ENCODE measurements at regions not wholly inside any gene's neighbourhood (a gene's known extent, or its start where the extent isn't known, plus 50 kb on each side); places are given as distances from the start of the nearest gene placed in this dataset.

- Histone ChIP-seq H3K27me3 (ENCODE audit: control insufficient read depth, insufficient read depth, low read length) (no peaks in the 10 kb centered on the region), H3K27ac (ENCODE audit: low read length) (no peak overlapping the region), H3K4me3 (ENCODE audit: low read length) (no peak overlapping the region), H3K36me3 (ENCODE audit: control insufficient read depth, insufficient read depth, low read length) (no peaks in the 10 kb centered on the region), H3K4me1 (ENCODE audit: control insufficient read depth, insufficient read depth, low read length) (no peaks in the 10 kb centered on the region), H3K9me3 (ENCODE audit: control insufficient read depth, insufficient read depth, low read length) (no peaks in the 10 kb centered on the region)
- no CpG with 5 or more reads among the region's 2 CpGs for WGBS (ENCODE audit: insufficient coverage, insufficient read length)
- no peak for DNase-seq (ENCODE audit: low read depth, low spot score)
Observed at GRCh38 chr6:155706341-155706740, 250.7 kb upstream of the NOX3 start.

GRCh38 chr6:155701342-155701741 is 245.7 kb upstream of the NOX3 start:
- WGBS (ENCODE audit: insufficient coverage, insufficient read length): no CpG with 5 or more reads among the region's 6 CpGs

DNA sequence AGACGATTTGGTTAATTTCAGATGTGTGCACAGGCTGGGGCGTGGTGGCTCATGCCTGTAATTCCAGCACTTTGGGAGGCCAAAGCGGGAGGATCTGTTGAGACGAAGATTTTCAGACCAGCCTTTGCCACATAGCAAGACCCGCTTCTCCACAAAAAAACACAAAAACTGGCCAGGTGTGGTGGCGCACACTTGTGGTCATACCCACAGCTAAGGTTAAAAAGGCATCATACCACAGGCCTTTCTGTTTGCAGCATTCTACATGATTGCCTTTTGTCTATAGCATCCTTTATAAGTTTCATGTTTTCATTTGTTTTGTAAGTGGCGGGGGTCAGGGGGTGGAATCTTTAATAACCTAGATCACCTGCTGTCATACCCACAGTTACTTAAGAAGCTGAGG is 239.9 kb upstream of the NOX3 start:
- Histone ChIP-seq H3K36me3 (ENCODE audit: control insufficient read depth, insufficient read depth, low read length) (no peaks in the 10 kb centered on the region), H3K4me3 (ENCODE audit: low read length) (no peak overlapping the region), H3K27me3 (ENCODE audit: control insufficient read depth, insufficient read depth, low read length) (no peaks in the 10 kb centered on the region), H3K9me3 (ENCODE audit: control insufficient read depth, insufficient read depth, low read length) (no peaks in the 10 kb centered on the region), H3K27ac (ENCODE audit: low read length) (no peak overlapping the region), H3K4me1 (ENCODE audit: control insufficient read depth, insufficient read depth, low read length) (no peaks in the 10 kb centered on the region)
- WGBS (ENCODE audit: insufficient coverage, insufficient read length): no CpG with 5 or more reads among the region's 7 CpGs
- no peak for DNase-seq (ENCODE audit: low read depth, low spot score)

More at GRCh38 chr6:155701342-155701741, 245.7 kb upstream of the NOX3 start:
- H3K27ac ChIP-seq (ENCODE audit: low read length): no peak overlapping the region
- H3K4me3 ChIP-seq (ENCODE audit: low read length): no peak overlapping the region
- no peaks in the 10 kb centered on the region for H3K4me1 ChIP-seq (ENCODE audit: control insufficient read depth, insufficient read depth, low read length)
- H3K27me3 ChIP-seq (ENCODE audit: control insufficient read depth, insufficient read depth, low read length): no peaks in the 10 kb centered on the region
- H3K9me3 ChIP-seq (ENCODE audit: control insufficient read depth, insufficient read depth, low read length): no peaks in the 10 kb centered on the region
- no peaks in the 10 kb centered on the region for H3K36me3 ChIP-seq (ENCODE audit: control insufficient read depth, insufficient read depth, low read length)
- DNase-seq (ENCODE audit: low read depth, low spot score): no peak

DNA sequence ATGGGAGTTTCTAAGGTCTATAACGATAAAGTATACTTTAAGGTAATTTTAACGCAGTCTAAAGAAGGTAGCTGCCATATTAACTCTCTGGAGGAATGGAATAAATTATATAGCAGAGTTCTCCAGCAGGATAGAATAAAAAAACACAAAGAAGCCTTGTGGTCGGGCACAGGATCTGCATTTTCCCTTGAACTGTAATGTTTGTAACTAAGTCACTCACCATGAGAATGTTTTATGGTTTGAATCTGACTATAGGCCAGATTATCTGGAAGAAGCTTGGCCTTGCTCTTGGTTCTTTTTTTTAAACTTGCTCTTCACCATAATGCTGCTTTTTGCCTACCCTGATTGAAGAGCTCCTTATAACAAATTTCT is 238.8 kb upstream of the NOX3 start:
- Histone ChIP-seq H3K4me3 (ENCODE audit: low read length) (no peak overlapping the region), H3K9me3 (ENCODE audit: control insufficient read depth, insufficient read depth, low read length) (no peaks in the 10 kb centered on the region), H3K27me3 (ENCODE audit: control insufficient read depth, insufficient read depth, low read length) (no peaks in the 10 kb centered on the region), H3K4me1 (ENCODE audit: control insufficient read depth, insufficient read depth, low read length) (no peaks in the 10 kb centered on the region), H3K27ac (ENCODE audit: low read length) (no peak overlapping the region), H3K36me3 (ENCODE audit: control insufficient read depth, insufficient read depth, low read length) (no peaks in the 10 kb centered on the region)
- no peak for DNase-seq (ENCODE audit: low read depth, low spot score)
- no CpG with 5 or more reads among the region's 3 CpGs for WGBS (ENCODE audit: insufficient coverage, insufficient read length)

DNA sequence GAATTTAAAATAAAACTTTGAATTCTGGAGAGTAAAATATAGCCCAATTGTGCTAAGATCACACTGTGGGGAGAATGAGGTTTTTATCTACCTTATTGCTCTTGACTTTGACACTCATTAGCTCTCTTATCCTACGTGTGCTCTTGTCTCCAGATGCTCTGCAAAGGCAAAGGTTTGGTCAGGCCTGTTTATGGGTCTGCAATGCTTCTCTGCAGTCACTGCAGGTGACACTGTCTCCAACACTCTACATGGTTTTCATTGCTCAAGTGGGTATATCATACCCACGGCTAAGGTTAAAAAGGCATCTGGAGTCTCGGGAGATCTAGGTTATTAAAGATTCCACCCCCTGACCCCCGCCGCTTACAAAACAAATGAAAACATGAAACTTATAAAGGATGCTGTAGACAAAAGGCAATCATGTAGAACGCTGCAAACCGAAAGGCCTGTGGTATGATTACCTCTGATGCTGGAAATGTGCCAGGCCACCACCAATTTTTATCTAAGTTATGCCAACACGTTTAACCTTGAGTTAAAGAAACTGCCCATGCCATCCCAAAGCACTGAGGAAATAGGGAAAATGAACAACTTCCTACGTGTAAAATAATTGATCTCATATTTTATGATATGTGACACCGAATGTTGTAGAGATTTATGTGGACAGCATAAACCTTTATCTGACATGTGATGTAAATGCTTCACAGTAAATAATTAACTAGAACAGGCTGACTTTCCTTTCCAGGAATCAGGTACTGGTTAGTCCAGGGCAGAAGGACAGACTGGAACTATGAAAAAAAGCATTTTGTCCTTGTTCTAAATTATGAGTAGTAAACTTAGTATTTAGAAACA is 238.2 kb upstream of the NOX3 start:
- H3K4me1 ChIP-seq (ENCODE audit: control insufficient read depth, insufficient read depth, low read length): no peaks in the 10 kb centered on the region
- H3K9me3 ChIP-seq (ENCODE audit: control insufficient read depth, insufficient read depth, low read length): no peaks in the 10 kb centered on the region
- H3K27me3 ChIP-seq (ENCODE audit: control insufficient read depth, insufficient read depth, low read length): no peaks in the 10 kb centered on the region
- no peak for DNase-seq (ENCODE audit: low read depth, low spot score)
- no peaks in the 10 kb centered on the region for H3K36me3 ChIP-seq (ENCODE audit: control insufficient read depth, insufficient read depth, low read length)
- no peak overlapping the region for H3K4me3 ChIP-seq (ENCODE audit: low read length)
- WGBS (ENCODE audit: insufficient coverage, insufficient read length): no CpG with 5 or more reads among the region's 10 CpGs
- no peak overlapping the region for H3K27ac ChIP-seq (ENCODE audit: low read length)

DNA sequence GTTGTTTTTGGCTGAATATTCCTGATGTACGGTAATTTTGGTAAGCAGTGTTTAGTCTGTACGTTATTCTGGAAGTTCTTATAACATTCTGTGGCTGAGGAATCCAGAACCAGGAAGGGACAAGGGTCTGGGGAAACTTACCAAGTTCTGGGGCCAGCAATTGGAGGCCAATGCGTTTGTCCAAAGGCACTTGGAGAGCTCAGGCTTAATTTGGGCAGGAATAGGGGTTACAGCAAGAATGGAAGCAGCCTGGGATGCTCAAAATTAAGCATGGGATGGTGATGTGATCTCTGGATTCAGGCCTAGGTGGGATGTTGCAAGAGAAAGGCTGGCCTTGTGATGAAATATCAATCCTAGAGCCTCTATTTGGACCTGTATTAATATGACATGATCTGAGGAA is 235.2 kb upstream of the NOX3 start:
- Histone ChIP-seq H3K4me1 (ENCODE audit: control insufficient read depth, insufficient read depth, low read length) (no peaks in the 10 kb centered on the region), H3K36me3 (ENCODE audit: control insufficient read depth, insufficient read depth, low read length) (no peaks in the 10 kb centered on the region), H3K27me3 (ENCODE audit: control insufficient read depth, insufficient read depth, low read length) (no peaks in the 10 kb centered on the region), H3K4me3 (ENCODE audit: low read length) (no peak overlapping the region), H3K27ac (ENCODE audit: low read length) (no peak overlapping the region), H3K9me3 (ENCODE audit: control insufficient read depth, insufficient read depth, low read length) (no peaks in the 10 kb centered on the region)
- DNase-seq (ENCODE audit: low read depth, low spot score): no peak
- no CpG with 5 or more reads among the region's 3 CpGs for WGBS (ENCODE audit: insufficient coverage, insufficient read length)

GRCh38 chr6:155687645-155688044 is 232.0 kb upstream of the NOX3 start:
- no CpG with 5 or more reads among the region's 6 CpGs for WGBS (ENCODE audit: insufficient coverage, insufficient read length)
- Histone ChIP-seq H3K4me3 (ENCODE audit: low read length) (no peak overlapping the region), H3K27me3 (ENCODE audit: control insufficient read depth, insufficient read depth, low read length) (no peaks in the 10 kb centered on the region), H3K9me3 (ENCODE audit: control insufficient read depth, insufficient read depth, low read length) (no peaks in the 10 kb centered on the region), H3K36me3 (ENCODE audit: control insufficient read depth, insufficient read depth, low read length) (no peaks in the 10 kb centered on the region), H3K27ac (ENCODE audit: low read length) (no peak overlapping the region), H3K4me1 (ENCODE audit: control insufficient read depth, insufficient read depth, low read length) (no peaks in the 10 kb centered on the region)
- DNase-seq (ENCODE audit: low read depth, low spot score): no peak

- DNase-seq (ENCODE audit: low read depth, low spot score): no peak
- no peaks in the 10 kb centered on the region for H3K4me1 ChIP-seq (ENCODE audit: control insufficient read depth, insufficient read depth, low read length)
- H3K36me3 ChIP-seq (ENCODE audit: control insufficient read depth, insufficient read depth, low read length): no peaks in the 10 kb centered on the region
- no peaks in the 10 kb centered on the region for H3K9me3 ChIP-seq (ENCODE audit: control insufficient read depth, insufficient read depth, low read length)
- H3K4me3 ChIP-seq (ENCODE audit: low read length): no peak overlapping the region
- no peak overlapping the region for H3K27ac ChIP-seq (ENCODE audit: low read length)
- H3K27me3 ChIP-seq (ENCODE audit: control insufficient read depth, insufficient read depth, low read length): no peaks in the 10 kb centered on the region
- WGBS (ENCODE audit: insufficient coverage, insufficient read length): 100% methylated on average over 1 of the region's 5 CpGs
Observed at GRCh38 chr6:155684416-155685196, 229.0 kb upstream of the NOX3 start.

DNA sequence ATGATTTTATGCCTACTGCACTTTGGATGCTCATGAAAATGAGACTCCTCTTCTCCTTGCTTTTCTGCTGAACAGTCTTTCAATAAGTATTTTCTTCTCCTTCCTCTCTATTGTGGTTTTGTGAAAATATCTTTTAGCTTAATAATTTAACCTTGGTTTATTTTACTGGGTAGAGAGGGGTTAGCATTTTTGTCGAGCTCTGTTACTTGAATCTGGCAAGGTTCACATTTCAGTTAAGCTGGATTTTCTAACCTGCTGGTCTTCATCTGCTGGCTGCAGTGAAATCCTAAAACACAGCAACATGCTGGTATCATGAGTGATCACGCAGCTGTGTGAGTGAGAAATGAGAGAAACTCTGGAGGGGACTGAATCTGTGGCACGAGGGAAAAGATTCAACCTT is 222.7 kb upstream of the NOX3 start:
- Histone ChIP-seq H3K9me3 (ENCODE audit: control insufficient read depth, insufficient read depth, low read length) (no peaks in the 10 kb centered on the region), H3K36me3 (ENCODE audit: control insufficient read depth, insufficient read depth, low read length) (no peaks in the 10 kb centered on the region), H3K4me3 (ENCODE audit: low read length) (no peak overlapping the region), H3K4me1 (ENCODE audit: control insufficient read depth, insufficient read depth, low read length) (peaks cover 1% of the 10 kb centered on the region; the same call in 1 of the 2 replicates), H3K27ac (ENCODE audit: low read length) (no peak overlapping the region), H3K27me3 (ENCODE audit: control insufficient read depth, insufficient read depth, low read length) (no peaks in the 10 kb centered on the region; the same call in 1 of the 2 replicates)
- no peak for DNase-seq (ENCODE audit: low read depth, low spot score)
- WGBS (ENCODE audit: insufficient coverage, insufficient read length): no CpG with 5 or more reads among the region's 3 CpGs

GRCh38 chr6:155676346-155676745 is 220.7 kb upstream of the NOX3 start:
- Histone ChIP-seq H3K4me3 (ENCODE audit: low read length) (no peak overlapping the region), H3K27me3 (ENCODE audit: control insufficient read depth, insufficient read depth, low read length) (no peaks in the 10 kb centered on the region; the same call in 1 of the 2 replicates), H3K4me1 (ENCODE audit: control insufficient read depth, insufficient read depth, low read length) (peaks cover 1% of the 10 kb centered on the region; the same call in 1 of the 2 replicates), H3K9me3 (ENCODE audit: control insufficient read depth, insufficient read depth, low read length) (no peaks in the 10 kb centered on the region), H3K27ac (ENCODE audit: low read length) (no peak overlapping the region), H3K36me3 (ENCODE audit: control insufficient read depth, insufficient read depth, low read length) (no peaks in the 10 kb centered on the region)
- DNase-seq (ENCODE audit: low read depth, low spot score): no peak
- WGBS (ENCODE audit: insufficient coverage, insufficient read length): 100% methylated on average over 1 of the region's 2 CpGs
